HG02763 (cell line): ENCODE measurements at regions not wholly inside any gene's neighbourhood (a gene's known extent, or its start where the extent isn't known, plus 50 kb on each side); places are given as distances from the start of the nearest gene placed in this dataset.

Experiments used
- ATAC-seq: cut with Tn5 transposase; IDR thresholded peaks from one replicate; pipeline ENCODE4 v1.9.1; 2021; ENCODE audit warnings: mild to moderate bottlenecking, moderate library complexity; ENCODE audit not compliant: unreplicated experiment

DNA sequence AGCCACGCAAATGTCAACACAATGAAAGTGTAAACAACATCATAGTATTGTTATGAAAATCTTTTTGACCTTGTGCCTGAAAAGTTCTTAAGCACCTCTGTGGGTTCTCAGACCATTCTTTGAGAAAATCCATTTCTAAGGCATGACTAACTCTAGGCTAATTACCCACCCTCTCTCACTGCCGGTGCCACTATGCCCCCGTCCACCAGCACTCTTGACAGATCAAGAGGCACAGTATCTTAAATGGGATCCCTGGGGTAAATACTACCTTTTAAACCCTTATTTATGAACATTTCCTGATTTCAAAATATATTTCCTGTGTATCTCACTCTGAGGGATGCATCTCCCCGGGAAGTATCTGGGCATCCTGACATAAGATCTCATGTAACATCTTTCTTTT is 607.5 kb downstream of the METTL15 start:
- no peak for ATAC-seq

DNA sequence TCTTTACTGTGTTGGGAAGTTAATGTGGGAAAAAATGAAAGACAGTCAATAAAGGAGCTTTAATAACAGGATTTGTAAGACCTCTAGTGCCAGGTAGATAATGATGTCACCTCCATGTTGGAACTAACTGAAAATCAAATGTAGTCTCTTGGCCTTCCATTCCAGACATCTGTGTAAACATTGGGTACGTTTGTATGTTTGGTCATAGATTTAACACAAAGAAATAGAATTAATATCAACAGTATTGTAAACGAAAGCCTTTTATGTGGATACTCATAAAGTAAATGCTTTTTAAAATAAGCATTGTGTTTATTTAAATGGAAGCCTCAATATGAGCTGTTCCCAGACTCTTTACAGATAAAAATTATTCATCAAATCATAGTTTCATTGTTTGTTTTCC is 605.7 kb downstream of the METTL15 start:
- ATAC-seq = no peak

GRCh38 chr11:28708075-28708474 is 599.9 kb downstream of the METTL15 start:
- no peak for ATAC-seq

GRCh38 chr11:28704801-28705200 is 596.6 kb downstream of the METTL15 start:
- no peak for ATAC-seq

DNA sequence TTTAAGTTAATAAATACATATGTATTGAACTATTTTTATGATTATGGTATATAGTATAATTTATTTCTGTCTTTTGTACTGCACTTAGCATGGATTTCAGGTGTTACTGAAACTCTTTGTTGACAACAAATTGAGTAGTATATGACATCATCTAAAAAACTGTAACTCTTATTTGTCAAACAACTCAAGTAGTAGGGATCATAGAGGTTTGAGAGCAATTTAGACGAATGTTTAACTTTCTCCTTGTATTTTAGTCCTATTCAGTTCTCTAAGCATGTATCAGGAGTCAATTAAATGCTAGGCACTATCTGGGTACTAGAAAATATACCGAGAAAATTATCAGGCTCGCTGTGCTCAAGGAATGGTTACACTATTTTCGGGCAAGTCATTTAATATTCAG is 595.2 kb downstream of the METTL15 start:
- ATAC-seq = no peak

GRCh38 chr11:28702871-28703270 is 594.7 kb downstream of the METTL15 start:
- no peak for ATAC-seq

DNA sequence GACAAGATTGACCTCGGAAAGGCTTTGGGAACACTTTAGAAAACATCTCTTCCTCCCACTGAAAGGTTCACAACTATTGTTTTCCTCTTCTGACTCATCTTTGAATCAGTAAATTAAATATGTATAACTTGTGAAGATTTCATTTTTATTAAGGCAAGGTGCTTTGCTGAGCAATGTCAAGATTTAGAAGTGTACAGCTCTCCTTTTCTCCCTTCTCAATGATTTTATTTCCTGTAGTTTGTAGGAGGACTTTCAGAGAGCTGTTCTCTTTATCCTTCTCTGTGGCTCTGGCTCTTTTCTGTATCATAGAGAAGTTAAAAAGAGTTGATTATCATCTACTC is 594.2 kb downstream of the METTL15 start:
- ATAC-seq = no peak

GRCh38 chr11:28701760-28702449 is 593.7 kb downstream of the METTL15 start:
- ATAC-seq = no peak

GRCh38 chr11:28699701-28700100 is 591.5 kb downstream of the METTL15 start:
- ATAC-seq = no peak

GRCh38 chr11:28697920-28698827 is 590.0 kb downstream of the METTL15 start:
- ATAC-seq = no peak

DNA sequence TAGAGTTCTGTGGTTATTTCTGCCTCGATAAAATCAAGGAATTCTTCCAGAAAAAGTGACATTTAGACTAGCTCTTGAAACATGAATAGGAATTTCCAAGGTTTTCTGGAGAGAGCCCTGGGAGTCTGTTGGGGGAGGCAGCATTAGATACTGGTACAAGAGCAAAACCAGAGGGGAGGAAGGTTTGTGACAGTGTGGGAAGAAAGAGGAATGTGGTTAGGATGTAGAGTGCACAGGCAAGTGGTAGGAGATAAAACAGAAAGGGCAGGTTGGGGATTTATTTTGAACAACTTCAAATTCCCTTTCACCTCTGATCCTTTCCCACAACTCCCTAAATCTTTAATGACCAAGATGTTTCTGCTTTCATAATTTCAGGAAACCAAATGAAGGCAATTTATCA is 588.4 kb downstream of the METTL15 start:
- no peak for ATAC-seq

GRCh38 chr11:28690746-28691145 is 582.6 kb downstream of the METTL15 start:
- no peak for ATAC-seq

- no peak for ATAC-seq
Observed at GRCh38 chr11:28684011-28684586, 575.9 kb downstream of the METTL15 start.

DNA sequence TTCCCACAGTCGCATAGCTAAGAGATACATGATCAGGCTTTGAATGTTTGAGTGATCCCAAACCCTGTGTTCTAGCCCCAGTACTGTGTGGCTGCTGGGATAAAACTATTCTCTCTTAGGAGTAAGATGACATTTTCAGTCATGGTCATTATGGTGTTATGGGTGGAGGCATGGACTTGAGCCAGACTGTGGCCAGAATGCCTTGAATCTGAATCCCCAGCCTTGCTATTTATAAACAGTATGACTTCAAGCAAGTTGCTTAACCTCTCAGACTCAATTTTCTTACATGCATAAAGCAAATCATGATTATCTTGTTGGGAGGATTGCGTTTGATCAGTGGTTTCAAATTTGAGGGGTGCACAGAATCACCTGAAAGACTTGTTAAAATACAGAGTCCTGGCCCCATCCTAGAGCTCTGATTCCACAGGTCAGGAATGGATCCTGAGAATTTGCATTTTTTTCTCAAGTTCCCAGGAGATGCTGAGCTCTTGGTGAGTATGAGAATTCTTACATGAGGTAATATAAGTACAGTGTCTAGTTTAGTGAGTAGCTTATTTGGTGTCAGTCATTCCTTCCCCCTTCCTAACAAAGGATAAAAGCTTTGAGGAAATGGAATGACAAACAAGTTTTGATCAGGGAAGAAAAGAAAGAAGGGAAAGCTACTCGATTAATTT is 571.7 kb downstream of the METTL15 start:
- ATAC-seq = no peak

- no peak for ATAC-seq
Observed at GRCh38 chr11:28677721-28678120, 569.5 kb downstream of the METTL15 start.

- no peak for ATAC-seq
Observed at GRCh38 chr11:28675183-28675582, 567.0 kb downstream of the METTL15 start.

- no peak for ATAC-seq
Observed at GRCh38 chr11:28674433-28675103, 566.4 kb downstream of the METTL15 start.

DNA sequence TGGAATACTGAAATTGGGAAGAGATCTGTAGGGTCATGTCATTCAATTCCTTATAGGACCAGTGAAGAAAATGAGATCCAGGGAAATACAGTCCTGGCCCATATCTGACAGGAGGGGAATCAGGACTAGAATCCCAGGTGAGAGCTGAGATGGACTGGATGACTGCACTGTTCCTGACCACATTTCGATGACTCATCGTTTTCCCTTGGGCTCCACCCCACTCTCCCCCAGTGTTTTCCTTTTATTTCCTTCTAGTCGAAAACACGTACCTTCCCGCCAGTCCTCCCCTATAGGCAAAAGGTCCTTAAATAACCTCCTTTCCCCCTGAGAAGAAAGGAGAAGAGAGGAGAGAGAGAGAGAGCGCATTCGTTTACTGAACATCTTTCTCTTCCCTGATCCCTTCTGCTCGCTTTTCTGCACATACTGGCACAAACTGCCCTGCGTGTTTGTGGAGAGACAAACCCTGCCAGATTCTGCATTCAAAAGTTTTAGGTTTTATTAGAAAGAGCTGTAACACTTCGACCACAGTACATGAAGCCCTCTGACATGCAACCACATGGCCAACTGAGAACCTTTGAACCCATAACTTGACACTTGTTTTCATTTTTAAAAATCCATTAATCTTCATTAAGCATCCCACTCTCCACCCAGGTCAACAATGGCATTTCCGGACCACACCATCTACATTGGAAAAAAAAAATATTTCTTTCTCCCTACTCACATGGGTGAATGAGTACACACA is 565.7 kb downstream of the METTL15 start:
- ATAC-seq = no peak

DNA sequence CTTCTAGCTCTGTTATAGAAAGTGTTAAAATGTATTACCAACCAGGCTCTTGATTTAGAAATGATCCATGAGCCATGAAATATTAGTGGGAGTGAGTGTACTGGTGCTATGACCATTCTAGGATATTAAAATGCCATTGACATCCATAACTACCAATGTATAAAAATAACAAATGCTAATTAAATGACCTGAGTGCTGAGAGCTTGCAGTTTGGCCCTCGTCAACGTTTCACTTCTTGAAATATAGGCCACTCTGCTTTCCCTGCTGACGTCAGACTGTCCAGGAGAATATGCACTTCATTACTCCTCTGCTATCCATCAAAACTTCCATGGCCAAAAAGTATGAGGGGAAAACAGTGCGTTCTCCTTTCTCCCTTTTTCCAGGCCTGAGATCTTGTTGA is 563.1 kb downstream of the METTL15 start:
- ATAC-seq = no peak

GRCh38 chr11:28666632-28667031 is 558.4 kb downstream of the METTL15 start:
- ATAC-seq = no peak
